Activated CD4-positive, alpha-beta T cell treated with anti-CD3 and anti-CD28 coated beads, Interleukin-2, Interleukin-6, amounts not matched to agents 100 ng/mL and 50 ng/mL, durations not matched to agents 16 hours and 8 hours (primary cell): ENCODE measurements at regions not wholly inside any gene's neighbourhood (a gene's known extent, or its start where the extent isn't known, plus 50 kb on each side); places are given as distances from the start of the nearest gene placed in this dataset.

ENCODE experiments used
- DNase-seq: peaks from one replicate; pipeline ENCODE4 v3.0.0-alpha.2; 2020

DNA sequence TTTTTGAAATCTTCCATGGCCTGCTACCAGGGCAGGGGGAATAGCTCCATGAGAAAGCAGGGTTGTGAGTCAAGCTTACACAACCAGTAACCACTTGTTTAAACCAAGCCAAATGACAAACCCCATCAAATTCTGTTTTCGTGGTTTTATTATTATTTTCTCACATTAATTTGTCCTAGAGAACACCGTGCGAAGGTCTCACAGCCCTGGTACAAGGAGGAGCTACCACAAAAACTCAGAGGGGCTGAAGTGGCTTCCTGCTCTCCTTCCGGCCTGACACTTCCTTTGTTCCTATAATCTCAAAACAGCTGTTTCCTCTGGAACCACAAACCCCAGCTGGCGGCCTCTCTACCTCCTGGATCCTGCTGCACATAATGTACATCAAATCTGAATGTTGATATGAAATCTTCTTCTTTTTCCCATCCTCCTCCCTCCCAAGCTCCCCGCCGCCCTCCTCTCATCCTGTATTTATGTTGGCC is 375.9 kb downstream of the MCTP2 start:
- DNase-seq = peak; percentile 20

DNA sequence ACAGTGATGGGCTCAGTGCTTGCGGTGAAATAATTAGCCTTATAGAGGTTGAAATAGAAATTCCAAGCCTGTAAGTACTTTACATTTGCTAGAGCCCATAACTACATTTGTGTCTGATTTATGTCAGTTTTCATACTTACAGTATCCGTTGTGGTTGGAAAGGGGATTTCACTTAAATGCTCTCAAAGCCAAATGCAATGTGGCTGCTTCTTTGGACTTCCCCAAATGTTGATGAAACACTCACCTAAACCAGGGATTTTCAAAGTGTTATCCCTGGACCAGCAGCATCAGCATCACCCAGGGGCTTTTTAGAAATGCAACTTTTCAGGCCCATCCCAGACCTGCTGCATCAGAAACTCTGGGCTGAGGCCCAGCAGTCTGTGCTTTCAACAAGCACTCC is 378.7 kb downstream of the MCTP2 start:
- peak; percentile 31 for DNase-seq

DNA sequence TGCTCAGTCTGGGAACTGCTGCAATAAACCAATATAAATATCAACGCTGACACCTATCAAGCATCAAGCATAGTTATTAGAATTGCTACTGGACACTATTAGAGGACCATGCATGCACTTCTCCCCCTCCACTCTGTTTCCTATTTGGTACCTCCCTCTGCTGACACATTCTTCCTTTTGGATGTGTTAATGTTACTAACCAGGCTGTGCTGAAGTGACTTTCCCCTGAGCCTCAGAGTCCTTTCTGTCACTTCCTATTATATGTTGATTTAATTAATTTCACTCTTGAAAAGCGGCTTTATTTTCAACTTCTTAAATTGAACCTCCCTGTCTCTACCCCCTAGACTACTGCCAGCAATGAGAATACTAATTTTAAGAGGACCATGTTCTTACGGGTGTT is 379.1 kb downstream of the MCTP2 start:
- DNase-seq = no peak

DNA sequence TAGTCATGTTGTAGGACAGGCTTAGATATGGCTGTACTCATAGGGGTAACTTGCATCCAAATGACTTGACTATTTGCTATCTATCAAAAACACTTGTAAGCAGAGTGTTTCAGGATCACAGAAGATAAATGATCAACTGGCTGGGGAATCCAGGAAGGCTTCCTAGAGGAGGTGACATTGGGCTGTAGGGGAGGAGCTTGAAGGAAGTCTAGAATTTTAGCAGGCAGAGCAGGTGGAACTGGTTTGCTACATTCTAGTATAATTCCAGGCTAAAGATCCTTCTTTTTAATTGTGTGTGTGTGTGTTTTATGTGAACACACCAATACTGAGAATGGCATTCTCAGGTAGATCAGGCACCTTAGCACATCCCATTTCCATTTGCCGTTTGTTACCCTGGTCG is 380.3 kb downstream of the MCTP2 start:
- no peak for DNase-seq

- no peak for DNase-seq
Measured at GRCh38 chr15:94615688-94616087, 384.3 kb downstream of the MCTP2 start.

GRCh38 chr15:94620632-94621031 is 389.3 kb downstream of the MCTP2 start:
- DNase-seq = no peak

GRCh38 chr15:94621736-94622135 is 390.4 kb downstream of the MCTP2 start:
- DNase-seq = no peak

GRCh38 chr15:94626949-94627348 is 395.6 kb downstream of the MCTP2 start:
- no peak for DNase-seq

GRCh38 chr15:94631608-94632007 is 400.2 kb downstream of the MCTP2 start:
- no peak for DNase-seq

DNA sequence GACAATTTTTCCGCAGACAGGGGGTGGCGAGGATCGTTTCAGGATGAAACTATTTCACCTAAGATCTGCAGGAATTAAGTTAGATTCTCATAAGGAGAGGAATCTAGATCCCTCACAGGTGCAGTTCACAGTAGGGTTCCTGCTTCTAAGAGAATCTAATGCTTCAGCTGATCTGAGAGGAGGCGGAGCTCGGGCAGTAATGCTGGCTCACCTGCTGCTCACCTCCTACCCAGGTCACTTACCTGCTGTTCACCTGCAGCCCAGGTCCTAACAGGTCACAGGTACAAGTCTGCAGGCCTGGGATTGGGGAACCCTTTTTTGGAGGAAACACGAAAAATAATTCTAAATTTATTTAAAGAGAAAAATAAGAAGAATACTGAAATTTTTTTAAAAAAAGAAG is 406.8 kb downstream of the MCTP2 start:
- DNase-seq = no peak

- DNase-seq = no peak
Measured at GRCh38 chr15:94639701-94640100, 408.3 kb downstream of the MCTP2 start.

DNA sequence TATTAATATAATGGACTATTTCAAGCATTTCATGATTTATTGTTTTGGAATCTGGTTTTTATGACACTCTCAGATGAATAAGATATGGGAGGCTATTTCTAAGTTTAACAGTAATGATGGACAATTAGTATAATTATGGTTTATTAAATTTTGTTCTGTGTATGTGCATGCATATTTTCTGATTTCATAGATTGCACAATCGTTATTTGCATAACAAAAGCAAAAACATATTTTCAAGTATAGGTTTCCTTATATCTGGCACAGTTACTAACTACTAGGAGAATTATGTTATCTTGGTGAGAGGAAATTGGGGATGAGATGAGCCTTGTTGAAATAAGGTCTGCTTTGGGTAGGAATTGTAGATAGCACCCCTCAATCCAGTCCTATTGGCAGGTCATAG is 413.1 kb downstream of the MCTP2 start:
- no peak for DNase-seq

- no peak for DNase-seq
Measured at GRCh38 chr15:94653071-94653470, 421.7 kb downstream of the MCTP2 start.

DNA sequence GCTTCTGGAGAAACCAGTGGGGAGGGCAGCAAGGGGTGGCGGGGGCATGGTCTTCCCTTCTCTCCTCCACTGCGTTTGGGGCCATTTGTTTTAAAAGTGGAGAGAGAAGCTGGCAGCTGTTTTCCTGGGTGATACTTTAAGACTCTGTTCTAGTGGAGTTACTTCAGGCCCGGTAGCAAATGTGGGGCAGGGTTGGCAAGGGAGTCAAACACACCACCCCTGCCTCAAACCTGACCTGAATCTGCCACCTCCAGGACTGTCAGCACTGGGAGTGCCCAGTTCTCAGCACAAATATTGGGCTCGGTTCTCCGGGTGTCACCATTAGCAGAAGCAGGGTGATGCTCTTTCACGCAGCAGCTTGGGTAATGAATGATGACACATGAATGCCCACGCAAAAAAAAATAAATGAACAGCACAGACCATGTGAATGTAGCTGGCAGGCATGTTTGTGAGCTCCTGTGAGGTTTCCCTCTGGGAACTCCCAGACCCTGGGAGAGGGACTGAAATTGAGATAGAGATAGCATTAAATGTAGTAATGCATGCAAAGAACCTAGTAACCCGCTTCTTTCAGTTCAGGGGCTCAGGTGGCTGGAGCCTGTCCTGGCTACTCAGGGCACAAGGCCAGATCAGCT is 424.0 kb downstream of the MCTP2 start:
- DNase-seq = no peak

- DNase-seq = no peak
Measured at GRCh38 chr15:94665676-94666441, 434.5 kb downstream of the MCTP2 start.

DNA sequence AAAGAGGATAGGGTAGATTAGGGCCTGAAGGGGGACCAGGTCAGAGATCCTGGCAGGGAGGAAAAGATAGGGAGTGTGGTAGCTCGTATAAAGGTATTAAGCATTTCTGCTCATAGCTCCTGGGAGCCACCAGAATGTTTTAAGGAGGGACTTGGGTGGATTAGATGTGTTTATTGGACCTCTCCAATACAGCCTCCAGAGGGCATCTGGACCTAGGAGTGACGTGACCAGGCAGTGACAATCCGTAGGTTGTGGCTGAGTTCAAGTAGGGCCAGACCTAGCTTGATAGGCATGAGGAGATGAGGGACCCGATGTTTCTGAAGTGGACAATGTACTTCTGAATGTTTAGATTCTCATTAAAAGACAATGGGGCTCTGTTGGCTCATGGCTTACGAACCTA is 435.2 kb downstream of the MCTP2 start:
- no peak for DNase-seq

DNA sequence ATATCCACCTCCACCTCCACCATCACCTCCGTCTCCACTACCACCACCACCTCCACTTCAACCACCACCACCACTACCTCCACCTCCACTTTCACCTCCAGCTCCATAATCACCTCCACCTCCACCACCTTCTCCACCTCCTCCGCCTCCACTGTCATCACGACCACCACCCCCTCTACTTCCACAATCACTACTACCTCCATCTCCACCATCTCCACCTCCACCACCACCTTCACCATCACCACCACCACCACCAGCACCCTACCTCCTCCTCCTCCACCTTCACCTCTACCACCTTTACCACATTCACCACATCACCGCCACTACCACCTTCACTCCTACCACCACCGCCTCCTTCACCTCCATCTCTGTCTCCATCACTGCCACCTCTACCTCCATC is 435.7 kb downstream of the MCTP2 start:
- no peak for DNase-seq

- peak; percentile 30 for DNase-seq
Measured at GRCh38 chr15:94670438-94671034, 439.2 kb downstream of the MCTP2 start.

GRCh38 chr15:94671858-94672532 is 440.6 kb downstream of the MCTP2 start:
- DNase-seq = no peak

- no peak for DNase-seq
Measured at GRCh38 chr15:94673801-94674200, 442.4 kb downstream of the MCTP2 start.

DNA sequence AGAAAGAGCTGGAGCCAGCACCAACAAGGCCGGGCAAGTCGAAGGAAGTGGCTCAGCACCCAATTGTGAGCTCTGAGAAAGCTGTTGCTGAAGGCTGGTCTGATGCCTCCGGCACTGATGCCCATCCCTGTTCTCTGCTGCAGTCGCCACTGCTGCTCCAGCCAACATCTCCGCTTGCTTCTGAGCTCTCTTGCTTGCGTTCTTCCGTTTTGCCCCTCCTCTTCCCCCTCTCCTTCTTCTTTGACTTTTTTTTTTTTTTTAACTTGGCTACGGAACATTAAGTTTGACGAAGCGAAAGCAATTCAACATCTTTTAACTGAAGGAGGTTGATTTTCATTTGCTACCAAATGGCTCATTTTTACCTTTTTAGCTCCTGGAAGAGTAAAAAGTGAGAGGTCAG is 442.9 kb downstream of the MCTP2 start:
- no peak for DNase-seq

- DNase-seq = no peak
Measured at GRCh38 chr15:94677202-94677790, 445.9 kb downstream of the MCTP2 start.

- no peak for DNase-seq
Measured at GRCh38 chr15:94682171-94682570, 450.8 kb downstream of the MCTP2 start.
